Gastrocnemius medialis (tissue), 4 donors: ENCODE measurements at regions not wholly inside any gene's neighbourhood (a gene's known extent, or its start where the extent isn't known, plus 50 kb on each side); places are given as distances from the start of the nearest gene placed in this dataset.

Experiments used
- POLR2A ChIP-seq, 2 donors: fragments of 450-650 bp; IDR thresholded peaks; one replicate each; pipeline ENCODE4 v1.6.1; 2017; ENCODE audit warnings: antibody characterized with exemption in 2 of 2, mild to moderate bottlenecking in 2 of 2, moderate library complexity in 2 of 2
- TF ChIP-seq, protein P1 (sequence below), 5 experiments: fragments of 450-650 bp in 3 of 5; fragments of 200-600 bp in 2 of 5; sonication (generic) in 2 of 5; IDR thresholded peaks in 4 of 5; conservative IDR thresholded peaks in 1 of 5; 1 replicate in 4 of 5; 2 replicates in 1 of 5; pipeline ENCODE4 v1.5.1; 2016 to 2019; ENCODE audit warnings: antibody characterized with exemption in 5 of 5, mild to moderate bottlenecking in 3 of 5, moderate library complexity in 3 of 5

DNA sequence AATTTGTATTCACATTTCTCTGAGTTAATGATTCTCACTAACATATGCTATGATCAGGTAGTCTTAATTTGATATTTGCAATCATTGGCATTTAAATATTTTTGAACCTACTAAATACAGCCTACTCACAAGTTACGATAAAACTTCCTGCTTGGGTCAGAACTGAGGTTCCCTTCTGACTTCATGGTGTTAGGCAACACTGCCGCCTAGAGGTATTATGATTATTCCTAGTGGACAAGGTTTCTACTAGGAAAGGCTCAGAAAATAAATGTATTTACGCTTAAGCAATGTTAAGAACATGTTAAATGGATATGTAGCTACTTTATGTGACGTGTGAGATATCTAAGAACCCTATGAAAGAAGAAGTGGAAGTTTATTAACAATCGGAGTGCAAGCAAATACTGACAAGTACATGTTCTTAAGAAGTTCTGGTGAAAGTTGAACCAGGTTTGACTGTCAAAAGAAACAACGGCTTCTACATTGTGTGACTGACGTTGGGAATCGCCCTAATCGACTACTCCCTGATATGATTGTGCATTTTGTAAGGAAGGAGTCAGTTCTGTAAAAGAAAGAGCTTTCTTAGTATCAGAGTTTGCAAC is 1395.8 kb downstream of the SLITRK5 start:
- TF ChIP-seq, protein P1, sequence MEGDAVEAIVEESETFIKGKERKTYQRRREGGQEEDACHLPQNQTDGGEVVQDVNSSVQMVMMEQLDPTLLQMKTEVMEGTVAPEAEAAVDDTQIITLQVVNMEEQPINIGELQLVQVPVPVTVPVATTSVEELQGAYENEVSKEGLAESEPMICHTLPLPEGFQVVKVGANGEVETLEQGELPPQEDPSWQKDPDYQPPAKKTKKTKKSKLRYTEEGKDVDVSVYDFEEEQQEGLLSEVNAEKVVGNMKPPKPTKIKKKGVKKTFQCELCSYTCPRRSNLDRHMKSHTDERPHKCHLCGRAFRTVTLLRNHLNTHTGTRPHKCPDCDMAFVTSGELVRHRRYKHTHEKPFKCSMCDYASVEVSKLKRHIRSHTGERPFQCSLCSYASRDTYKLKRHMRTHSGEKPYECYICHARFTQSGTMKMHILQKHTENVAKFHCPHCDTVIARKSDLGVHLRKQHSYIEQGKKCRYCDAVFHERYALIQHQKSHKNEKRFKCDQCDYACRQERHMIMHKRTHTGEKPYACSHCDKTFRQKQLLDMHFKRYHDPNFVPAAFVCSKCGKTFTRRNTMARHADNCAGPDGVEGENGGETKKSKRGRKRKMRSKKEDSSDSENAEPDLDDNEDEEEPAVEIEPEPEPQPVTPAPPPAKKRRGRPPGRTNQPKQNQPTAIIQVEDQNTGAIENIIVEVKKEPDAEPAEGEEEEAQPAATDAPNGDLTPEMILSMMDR (IDR thresholded peaks at IDR 0.05 in 4 of 5, conservative IDR thresholded peaks at IDR 0.05 in 1 of 5) = peak in 1 of 5 experiments; percentile 8
- no peak for TF ChIP-seq POLR2A (IDR thresholded peaks at IDR 0.05)
